Transverse colon (tissue), 4 donors: ENCODE measurements at regions not wholly inside any gene's neighbourhood (a gene's known extent, or its start where the extent isn't known, plus 50 kb on each side); places are given as distances from the start of the nearest gene placed in this dataset.

Experiments
- DNase-seq: peaks from one replicate; pipeline ENCODE4 v3.0.0-alpha.2; 2019
- H3K27ac ChIP-seq, 4 donors: fragments of 200-600 bp; sonication (generic); 2 replicates each; pipeline ENCODE4 v1.5.1; 2016 to 2018; ENCODE audit warnings: inconsistent platforms in 4 of 4
- H3K27me3 ChIP-seq: fragments of 200-600 bp; sonication (generic); 2 replicates; pipeline ENCODE4 v1.5.1; 2017; ENCODE audit warnings: inconsistent platforms
- H3K36me3 ChIP-seq, 4 donors: fragments of 200-600 bp; sonication (generic); 2 replicates each; pipeline ENCODE4 v1.5.1; 2017 to 2019; ENCODE audit warnings: inconsistent platforms in 4 of 4
- H3K4me1 ChIP-seq, 4 donors: fragments of 200-600 bp; sonication (generic); 2 replicates each; pipeline ENCODE4 v1.5.1; 2017 to 2020; ENCODE audit warnings: inconsistent platforms in 4 of 4
- H3K4me3 ChIP-seq, 4 donors: fragments of 200-600 bp; sonication (generic); 1 replicate in 1 of 4; 2 replicates in 3 of 4; pipeline versions ENCODE4 v1.5.1 to v1.6.1; 2017 to 2019; ENCODE audit warnings: inconsistent platforms in 4 of 4
- H3K9me3 ChIP-seq, 2 donors: fragments of 200-600 bp; sonication (generic); 2 replicates each; pipeline ENCODE4 v1.5.1; 2017 to 2019; ENCODE audit warnings: inconsistent platforms in 2 of 2
- CTCF ChIP-seq, 5 experiments: fragments of 200-600 bp in 3 of 5; fragments of 450-650 bp in 2 of 5; sonication (generic) in 3 of 5; IDR thresholded peaks; 1 replicate in 2 of 5; 2 replicates in 3 of 5; pipeline ENCODE4 v1.5.1; 2016 to 2017; ENCODE audit warnings: antibody characterized with exemption in 5 of 5, inconsistent platforms in 3 of 5, mild to moderate bottlenecking in 2 of 5, moderate library complexity in 1 of 5
- EP300 ChIP-seq: sonication (generic); formaldehyde crosslinking; IDR thresholded peaks from one replicate; pipeline ENCODE4 v1.6.1; 2017; ENCODE audit warnings: antibody characterized with exemption, low read depth
- POLR2A ChIP-seq: fragments of 450-650 bp; IDR thresholded peaks from one replicate; pipeline ENCODE4 v1.6.1; 2016; ENCODE audit warnings: antibody characterized with exemption, mild to moderate bottlenecking, moderate library complexity
- POLR2AphosphoS5 ChIP-seq, 3 donors: sonication (generic); formaldehyde crosslinking; IDR thresholded peaks; one replicate each; pipeline ENCODE4 v1.6.1; 2016; ENCODE audit warnings: antibody characterized with exemption in 3 of 3
- WGBS, 2 donors: methylation state at CpG; one replicate each; pipeline ENCODE4 v1.1.5; 2018; ENCODE audit warnings: low coverage in 1 of 2; 5-methylcytosine and 5-hydroxymethylcytosine counted together
- in situ Hi-C, 4 donors: fragments of 200-750 bp; cut with MboI; loops; one replicate each; pipeline versions ENCODE4 v1.15.0 to v1.15.1; 2017; ENCODE audit warnings: low sequenced_read_pairs in 3 of 4, low pct_ligation_motif_present in 1 of 4, low pct_unique_long_range_greater_than_20kb in 1 of 4
- intact Hi-C: fragments of 100-400 bp; cut with DNase I; formaldehyde crosslinking; loops from one replicate; pipeline ENCODE4 v1.15.1; 2023; ENCODE audit warnings: low total_unique reads

- in situ Hi-C loops (no loop called here), intact Hi-C loops (no loop called here)
- no peaks in the 10 kb centered on the region for H3K27me3 ChIP-seq
- H3K4me3 ChIP-seq = no peak overlapping the region
- no peak overlapping the region for H3K27ac ChIP-seq
- 55 to 78% methylated on average over 1 of the region's 1 CpG for WGBS, 2 donors
- H3K9me3 ChIP-seq = peaks cover 11 to 19% of the 10 kb centered on the region in 2 donors
- H3K4me1 ChIP-seq = peaks cover 0 to 9% (median 0%) of the 10 kb centered on the region in 4 donors
- H3K36me3 ChIP-seq = no peaks in the 10 kb centered on the region
- DNase-seq = no peak
- TF ChIP-seq EP300 (no peak), POLR2A (no peak), POLR2AphosphoS5 (IDR thresholded peaks at IDR 0.05) (no peak), CTCF (IDR thresholded peaks at IDR 0.05) (no peak)
These were observed 644.1 kb upstream of the CITED2 start for GRCh38 chr6:140018588-140018987.

- Histone ChIP-seq H3K4me3 (no peak overlapping the region), H3K36me3 (no peaks in the 10 kb centered on the region), H3K27me3 (no peaks in the 10 kb centered on the region), H3K4me1 (peaks cover 0 to 9% (median 0%) of the 10 kb centered on the region in 4 donors), H3K27ac (no peak overlapping the region), H3K9me3 (peaks cover 11 to 19% of the 10 kb centered on the region in 2 donors)
- no peak for DNase-seq
- intact Hi-C loops = no loop called here
- WGBS, 2 donors = 28 to 47% methylated on average over 1 of the region's 1 CpG
- TF ChIP-seq POLR2A (no peak), CTCF (IDR thresholded peaks at IDR 0.05) (no peak), POLR2AphosphoS5 (IDR thresholded peaks at IDR 0.05) (no peak), EP300 (no peak)
- in situ Hi-C loops = no loop called here
These were observed 643.0 kb upstream of the CITED2 start for GRCh38 chr6:140017470-140017869.

DNA sequence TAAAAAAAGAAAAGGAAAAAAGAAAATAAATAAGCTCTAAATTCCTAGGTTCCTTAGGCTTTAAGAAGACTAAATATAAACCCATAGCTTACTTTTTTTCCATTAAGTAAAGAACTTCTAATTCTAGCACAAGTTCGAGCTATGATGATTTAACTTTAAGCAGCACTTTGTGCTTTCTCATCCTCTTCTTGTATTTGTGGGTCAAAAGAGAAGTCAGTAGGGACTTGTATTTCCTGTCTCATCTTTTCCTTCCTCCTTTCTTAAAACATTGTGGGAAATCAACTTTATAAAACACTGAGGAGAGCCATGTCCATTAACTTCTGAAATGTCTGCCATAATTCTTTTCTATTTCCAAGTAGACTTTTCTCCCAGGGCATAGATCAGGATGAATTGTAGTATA lies 637.7 kb upstream of the CITED2 start:
- Histone ChIP-seq H3K4me1 (peaks cover 0 to 1% (median 0%) of the 10 kb centered on the region in 4 donors), H3K4me3 (no peak overlapping the region), H3K36me3 (no peaks in the 10 kb centered on the region), H3K27ac (no peak overlapping the region), H3K27me3 (no peaks in the 10 kb centered on the region), H3K9me3 (no peaks in the 10 kb centered on the region)
- WGBS, 2 donors = 45 to 54% methylated on average over 1 of the region's 1 CpG
- in situ Hi-C loops = no loop called here
- no peak for DNase-seq
- no peak for TF ChIP-seq POLR2A
- TF ChIP-seq CTCF (IDR thresholded peaks at IDR 0.05) = no peak
- no peak for TF ChIP-seq EP300
- intact Hi-C loops = no loop called here

GRCh38 chr6:140011537-140011936 lies 637.1 kb upstream of the CITED2 start:
- Histone ChIP-seq H3K27me3 (no peaks in the 10 kb centered on the region), H3K4me3 (no peak overlapping the region), H3K9me3 (no peaks in the 10 kb centered on the region), H3K4me1 (no peaks in the 10 kb centered on the region), H3K27ac (no peak overlapping the region), H3K36me3 (no peaks in the 10 kb centered on the region)
- no peak for TF ChIP-seq POLR2A
- TF ChIP-seq EP300 = no peak
- no peak for TF ChIP-seq CTCF (IDR thresholded peaks at IDR 0.05)
- TF ChIP-seq POLR2AphosphoS5 (IDR thresholded peaks at IDR 0.05) = no peak
- DNase-seq = no peak
- WGBS, 2 donors = 89 to 90% methylated on average over 4 of the region's 4 CpGs
- in situ Hi-C loops (no loop called here), intact Hi-C loops (no loop called here)
